ENCODE measurements at regions not wholly inside any gene's neighbourhood (a gene's known extent, or its start where the extent isn't known, plus 50 kb on each side); places are given as distances from the start of the nearest gene placed in this dataset.
"Not testable (repeated sequence)": the region's sequence is repeated elsewhere in the genome, so short reads cannot be mapped to it uniquely, and the experiment has no call there.

DNA sequence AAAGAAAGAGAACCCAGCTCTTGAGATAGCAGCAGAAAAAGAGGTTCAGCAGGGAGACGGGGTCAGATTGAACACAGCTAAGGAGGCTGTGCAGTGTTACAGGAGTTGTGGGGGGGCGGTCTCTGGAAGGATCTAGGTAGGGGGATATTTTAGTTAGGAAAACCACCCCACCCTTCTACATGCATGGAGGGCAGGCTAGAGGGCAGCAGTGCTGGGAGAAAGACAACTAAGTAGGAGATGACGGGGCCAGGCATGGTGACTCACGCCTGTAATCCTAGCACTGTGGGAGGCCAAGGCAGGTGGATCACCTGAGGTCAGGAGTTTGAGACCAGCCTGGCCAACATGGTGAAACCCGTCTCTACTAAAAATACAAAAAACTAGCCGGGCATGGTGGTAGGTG lies 80.7 kb upstream of the KCNMA1 start:
- not testable (repeated sequence) for TF ChIP-seq EZH2 (IDR thresholded peaks at IDR 0.05; ENCODE audit: borderline replicate concordance, low read length); CTCF (IDR thresholded peaks at IDR 0.05; ENCODE audit: low read length)

All from OCI-LY1 (cell line).